Nephron progenitor cell (in vitro differentiated cells): ENCODE measurements at regions not wholly inside any gene's neighbourhood (a gene's known extent, or its start where the extent isn't known, plus 50 kb on each side); places are given as distances from the start of the nearest gene placed in this dataset.
"Not testable (repeated sequence)": the region's sequence is repeated elsewhere in the genome, so short reads cannot be mapped to it uniquely, and the experiment has no call there.

Experiments
- DNase-seq: peaks from one replicate; pipeline ENCODE4 v3.0.0; 2021
- H3K27ac Mint-ChIP-seq: 2 replicates; pipeline ENCODE4 v1.8.0; 2021; ENCODE audit warnings: mild to moderate bottlenecking, moderate library complexity, mixed read lengths
- H3K27me3 Mint-ChIP-seq: 2 replicates; pipeline ENCODE4 v1.8.0; 2021; ENCODE audit warnings: mild to moderate bottlenecking, low read depth, mixed read lengths; ENCODE audit not compliant: poor library complexity
- H3K36me3 Mint-ChIP-seq: 2 replicates; pipeline ENCODE4 v1.8.0; 2021; ENCODE audit warnings: low read depth, mixed read lengths
- H3K4me1 Mint-ChIP-seq: 2 replicates; pipeline ENCODE4 v1.8.0; 2021; ENCODE audit warnings: mixed read lengths
- H3K4me3 Mint-ChIP-seq: 2 replicates; pipeline ENCODE4 v1.8.0; 2021; ENCODE audit warnings: mild to moderate bottlenecking, moderate library complexity, mixed read lengths
- H3K9me3 Mint-ChIP-seq: 2 replicates; pipeline ENCODE4 v1.8.0; 2021; ENCODE audit warnings: mild to moderate bottlenecking, moderate library complexity, mixed read lengths
- CTCF ChIP-seq: fragments of 200-600 bp; sonication (generic); IDR thresholded peaks from 2 replicates; pipeline ENCODE4 v1.5.0; 2021; ENCODE audit warnings: antibody characterized with exemption

- Mint-ChIP-seq H3K36me3 (no peaks in the 10 kb centered on the region), H3K27me3 (peaks cover 96% of the 10 kb centered on the region), H3K27ac (no peak overlapping the region), H3K4me3 (peak overlapping the region; percentile 73), H3K4me1 (peaks cover 25% of the 10 kb centered on the region), H3K9me3 (peaks cover 3% of the 10 kb centered on the region)
- DNase-seq: peak; percentile 6
- no peak for TF ChIP-seq CTCF
Measured at GRCh38 chr12:114501474-114501807, 95.5 kb upstream of the TBX5 start.

- Mint-ChIP-seq H3K27ac (no peak overlapping the region), H3K4me3 (peak overlapping the region; percentile 73), H3K4me1 (peaks cover 25% of the 10 kb centered on the region), H3K9me3 (peaks cover 3% of the 10 kb centered on the region), H3K27me3 (peaks cover 96% of the 10 kb centered on the region), H3K36me3 (no peaks in the 10 kb centered on the region)
- DNase-seq: peak; percentile 57
- TF ChIP-seq CTCF: no peak
Measured at GRCh38 chr12:114500775-114501473, 95.0 kb upstream of the TBX5 start.

GRCh38 chr12:114500131-114500530 is 94.2 kb upstream of the TBX5 start:
- no peak for DNase-seq
- Mint-ChIP-seq H3K27ac (no peak overlapping the region), H3K36me3 (no peaks in the 10 kb centered on the region), H3K4me3 (no peak overlapping the region), H3K4me1 (peaks cover 25% of the 10 kb centered on the region), H3K27me3 (peaks cover 98% of the 10 kb centered on the region), H3K9me3 (peaks cover 3% of the 10 kb centered on the region)
- TF ChIP-seq CTCF: no peak

GRCh38 chr12:114499338-114499737 is 93.4 kb upstream of the TBX5 start:
- H3K27me3 Mint-ChIP-seq: peaks cover 98% of the 10 kb centered on the region

GRCh38 chr12:114491916-114492315 is 86.0 kb upstream of the TBX5 start:
- H3K9me3 Mint-ChIP-seq: peaks cover 4% of the 10 kb centered on the region
- no peak for DNase-seq
- no peak overlapping the region for H3K4me3 Mint-ChIP-seq
- no peak overlapping the region for H3K27ac Mint-ChIP-seq
- no peak for TF ChIP-seq CTCF
- no peaks in the 10 kb centered on the region for H3K36me3 Mint-ChIP-seq
- peaks cover 81% of the 10 kb centered on the region for H3K27me3 Mint-ChIP-seq
- no peaks in the 10 kb centered on the region for H3K4me1 Mint-ChIP-seq

More at GRCh38 chr12:114499338-114499737, 93.4 kb upstream of the TBX5 start:
- peaks cover 25% of the 10 kb centered on the region for H3K4me1 Mint-ChIP-seq
- H3K36me3 Mint-ChIP-seq: no peaks in the 10 kb centered on the region
- no peak for DNase-seq
- H3K9me3 Mint-ChIP-seq: peaks cover 3% of the 10 kb centered on the region
- no peak for TF ChIP-seq CTCF
- H3K27ac Mint-ChIP-seq: no peak overlapping the region
- no peak overlapping the region for H3K4me3 Mint-ChIP-seq

- H3K27ac Mint-ChIP-seq, H3K36me3 Mint-ChIP-seq, H3K4me1 Mint-ChIP-seq, DNase-seq, H3K4me3 Mint-ChIP-seq: not testable (repeated sequence)
- Mint-ChIP-seq H3K27me3 (peaks cover 69% of the 10 kb centered on the region), H3K9me3 (peaks cover 19% of the 10 kb centered on the region)
Measured at GRCh38 chr12:114484822-114485459, 79.0 kb upstream of the TBX5 start.
